Left lung (tissue), 4 donors: ENCODE measurements at regions not wholly inside any gene's neighbourhood (a gene's known extent, or its start where the extent isn't known, plus 50 kb on each side); places are given as distances from the start of the nearest gene placed in this dataset.
A peak's percentile ranks its signal among the peaks of the same experiment; 100 is the strongest.

Experiments
- ATAC-seq: fragments of 200-7000 bp; cut with Tn5 transposase; one replicate; pipeline ENCODE4 v1.9.1; 2020; ENCODE audit warnings: moderate library complexity
- DNase-seq, 4 donors: peaks; one replicate each; pipeline ENCODE4 v3.0.0-alpha.2; 2013 to 2020
- H3K27ac ChIP-seq, 2 donors: fragments of 200-600 bp; sonication (generic) in 1 of 2; one replicate each; pipeline versions ENCODE4 v1.5.0 to v1.8.0; 2020 to 2021
- H3K27me3 ChIP-seq, 2 donors: fragments of 200-600 bp; sonication (generic) in 1 of 2; one replicate each; pipeline versions ENCODE4 v1.5.0 to v1.8.0; 2020 to 2021
- H3K36me3 ChIP-seq, 2 donors: fragments of 200-600 bp; sonication (generic) in 1 of 2; one replicate each; pipeline versions ENCODE4 v1.5.0 to v1.8.0; 2020 to 2021
- H3K4me1 ChIP-seq, 2 donors: fragments of 200-600 bp; one replicate each; pipeline ENCODE4 v1.8.0; 2021
- H3K4me3 ChIP-seq, 2 donors: fragments of 200-600 bp; sonication (generic) in 1 of 2; one replicate each; pipeline versions ENCODE4 v1.5.0 to v1.8.0; 2020 to 2021; ENCODE audit warnings: mild to moderate bottlenecking in 1 of 2
- H3K9me3 ChIP-seq, 2 donors: fragments of 200-600 bp; sonication (generic) in 1 of 2; one replicate each; pipeline versions ENCODE4 v1.5.0 to v1.8.0; 2020 to 2021
- CTCF ChIP-seq, 2 donors: fragments of 200-600 bp; sonication (generic) in 1 of 2; IDR thresholded peaks; one replicate each; pipeline versions ENCODE4 v1.5.0 to v1.8.0; 2021; ENCODE audit warnings: antibody characterized with exemption in 2 of 2
- intact Hi-C, 2 donors: fragments of 100-400 bp; cut with DNase I; formaldehyde crosslinking; loops; one replicate each; pipeline versions ENCODE4 v1.11.2 to v1.14.2; 2022
- donor health status: DM: no; HTN: yes; CAD: no.
- donor health status: DM: no; HTN: no; CAD: no.

GRCh38 chr12:105987685-105988035, 151.1 kb downstream of the NUAK1 start:
- DNase-seq (no peak), ATAC-seq (peak; percentile 28)
- H3K27ac ChIP-seq, result no peak overlapping the region
- H3K27me3 ChIP-seq, result no peaks in the 10 kb centered on the region
- no peaks in the 10 kb centered on the region for H3K9me3 ChIP-seq
- H3K36me3 ChIP-seq, result no peaks in the 10 kb centered on the region
- no peaks in the 10 kb centered on the region for H3K4me1 ChIP-seq
- no peak overlapping the region for H3K4me3 ChIP-seq
- TF ChIP-seq CTCF (IDR thresholded peaks at IDR 0.05), result no peak
- intact Hi-C loops, result no loop called here

DNA sequence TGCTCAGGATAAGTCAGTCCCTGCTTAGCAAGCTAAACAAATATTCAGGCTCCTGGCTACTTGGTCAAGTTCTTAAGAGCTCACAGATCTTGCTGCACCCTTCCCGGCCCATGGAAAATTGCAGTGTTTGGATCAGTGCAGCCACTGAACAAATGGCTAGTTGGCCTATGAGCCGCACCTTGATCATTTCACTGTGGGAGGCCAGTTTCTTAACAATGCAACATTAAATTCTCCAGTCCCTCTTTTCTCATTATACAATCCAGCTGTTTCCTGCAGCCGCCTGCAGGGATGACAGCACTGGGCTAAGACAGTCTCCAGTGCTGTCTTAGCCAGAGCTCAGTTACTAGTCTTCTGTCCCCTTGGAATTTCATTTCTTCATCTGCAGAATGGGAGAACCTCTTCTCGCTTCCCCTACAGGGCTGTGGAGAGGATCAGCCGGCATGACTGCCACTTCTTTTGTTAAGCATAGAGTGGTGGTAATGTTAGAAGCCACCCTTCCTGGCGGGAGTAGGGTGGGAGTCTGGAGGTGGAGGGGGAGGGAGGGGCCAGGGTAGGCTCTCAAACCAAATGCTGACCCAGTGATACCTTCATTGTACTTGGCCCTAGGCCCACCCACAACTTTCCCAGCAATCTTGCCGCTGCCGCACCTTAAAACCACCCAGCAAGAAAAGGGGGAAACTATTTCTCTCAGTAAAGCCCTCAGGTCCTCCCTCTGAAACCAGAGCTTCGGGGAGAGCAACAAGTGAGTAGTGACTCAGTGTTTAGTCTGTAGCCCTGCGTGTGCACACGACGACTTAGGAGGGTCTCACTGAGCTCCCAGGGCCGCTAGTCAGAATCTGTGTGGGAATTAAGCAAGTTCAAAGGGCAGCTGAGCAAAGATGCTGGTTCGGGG, 145.7 kb downstream of the NUAK1 start:
- ATAC-seq (peak; percentile 75), DNase-seq (peak in 1 of 4 donors; percentile 12)
- Histone ChIP-seq H3K4me1 (no peaks in the 10 kb centered on the region), H3K27me3 (no peaks in the 10 kb centered on the region), H3K27ac (no peak overlapping the region), H3K9me3 (no peaks in the 10 kb centered on the region), H3K4me3 (no peak overlapping the region), H3K36me3 (no peaks in the 10 kb centered on the region)
- intact Hi-C loops, result no loop called here
- TF ChIP-seq CTCF (IDR thresholded peaks at IDR 0.05), result no peak

GRCh38 chr12:105993766-105994555, 144.8 kb downstream of the NUAK1 start:
- Histone ChIP-seq H3K9me3 (no peaks in the 10 kb centered on the region), H3K27me3 (no peaks in the 10 kb centered on the region), H3K27ac (no peak overlapping the region), H3K4me1 (no peaks in the 10 kb centered on the region), H3K36me3 (no peaks in the 10 kb centered on the region), H3K4me3 (no peak overlapping the region)
- no peak for ATAC-seq
- no peak for DNase-seq
- intact Hi-C loops, result no loop called here
- no peak for TF ChIP-seq CTCF (IDR thresholded peaks at IDR 0.05)

DNA sequence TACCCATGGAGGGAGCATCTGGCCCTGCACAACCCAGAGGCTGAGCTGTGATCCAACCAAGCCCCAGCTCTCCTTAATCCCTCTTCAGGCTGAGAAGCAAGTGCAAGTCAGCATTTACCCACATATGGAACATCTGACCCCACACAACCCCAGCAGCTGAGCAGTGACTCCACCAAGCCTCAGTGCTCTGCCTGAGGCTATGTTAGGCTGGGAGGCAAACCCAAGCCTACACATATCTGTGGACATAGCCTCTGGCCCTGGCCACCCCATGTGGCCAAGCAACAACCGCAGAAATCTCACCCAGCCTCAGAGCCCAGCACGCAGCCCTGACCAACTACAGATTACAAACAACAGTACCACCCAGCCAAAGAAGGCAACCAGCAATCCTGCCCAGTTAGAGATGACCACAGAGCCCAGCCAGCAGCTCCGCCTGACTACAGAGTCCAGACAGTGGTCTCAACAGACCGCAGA, 142.8 kb downstream of the NUAK1 start:
- H3K27me3 ChIP-seq, result no peaks in the 10 kb centered on the region
- no peak overlapping the region for H3K4me3 ChIP-seq
- H3K36me3 ChIP-seq, result no peaks in the 10 kb centered on the region
- H3K27ac ChIP-seq, result no peak overlapping the region
- DNase-seq (no peak), ATAC-seq (no peak)
- TF ChIP-seq CTCF (IDR thresholded peaks at IDR 0.05), result no peak
- H3K9me3 ChIP-seq, result no peaks in the 10 kb centered on the region
- intact Hi-C loops, result no loop called here
- H3K4me1 ChIP-seq, result no peaks in the 10 kb centered on the region

DNA sequence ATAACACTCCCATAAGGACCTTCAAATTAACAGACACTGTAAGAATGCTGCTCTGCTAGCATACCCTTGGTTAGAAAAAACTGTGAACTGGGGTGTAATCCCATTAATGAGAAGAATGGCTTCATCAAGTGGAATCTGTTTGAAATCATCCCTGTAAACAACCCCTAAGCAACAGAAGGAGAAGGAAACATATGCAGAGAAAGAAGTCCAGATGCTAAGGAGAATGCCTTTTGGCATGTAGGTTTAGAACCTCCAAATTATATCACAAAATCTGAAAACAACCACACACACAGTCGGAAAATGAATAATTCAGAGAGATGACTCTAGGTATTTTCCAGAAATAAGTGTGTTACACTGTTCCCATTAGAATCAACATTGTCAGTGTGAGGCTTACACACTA, 140.2 kb downstream of the NUAK1 start:
- no peaks in the 10 kb centered on the region for H3K9me3 ChIP-seq
- ATAC-seq (no peak), DNase-seq (no peak)
- H3K4me1 ChIP-seq, result no peaks in the 10 kb centered on the region
- intact Hi-C loops, result no loop called here
- no peaks in the 10 kb centered on the region for H3K36me3 ChIP-seq
- H3K27me3 ChIP-seq, result no peaks in the 10 kb centered on the region
- no peak for TF ChIP-seq CTCF (IDR thresholded peaks at IDR 0.05)
- no peak overlapping the region for H3K27ac ChIP-seq
- H3K4me3 ChIP-seq, result no peak overlapping the region
